Hepatocyte (in vitro differentiated cells): ENCODE measurements at regions not wholly inside any gene's neighbourhood (a gene's known extent, or its start where the extent isn't known, plus 50 kb on each side); places are given as distances from the start of the nearest gene placed in this dataset.

Source experiments
- DNase-seq: peaks from one replicate; pipeline ENCODE4 v3.0.0-alpha.2; 2016; ENCODE audit warnings: low spot score
- H2AFZ ChIP-seq: fragments of 200-600 bp; sonication (generic); 2 replicates; pipeline ENCODE4 v1.6.0; 2016; ENCODE audit warnings: antibody characterized with exemption, mild to moderate bottlenecking
- H3K27ac ChIP-seq: fragments of 200-600 bp; sonication (generic); 2 replicates; pipeline ENCODE4 v1.5.1; 2016; ENCODE audit warnings: mild to moderate bottlenecking
- H3K27me3 ChIP-seq: fragments of 200-600 bp; sonication (generic); 2 replicates; pipeline ENCODE4 v1.6.1; 2016
- H3K36me3 ChIP-seq: fragments of 200-600 bp; sonication (generic); replicated peaks from 2 replicates; pipeline ENCODE4 v1.5.1; 2016; ENCODE audit warnings: low read depth; ENCODE audit not compliant: insufficient read depth
- H3K4me1 ChIP-seq: fragments of 200-600 bp; sonication (generic); 2 replicates; pipeline ENCODE4 v1.5.1; 2016; ENCODE audit warnings: mild to moderate bottlenecking, moderate library complexity; ENCODE audit not compliant: insufficient read depth
- H3K4me2 ChIP-seq: fragments of 200-600 bp; sonication (generic); 2 replicates; pipeline ENCODE4 v1.6.0; 2016
- H3K4me3 ChIP-seq: fragments of 200-600 bp; sonication (generic); 2 replicates; pipeline ENCODE4 v1.5.1; 2016; ENCODE audit warnings: mild to moderate bottlenecking
- H3K79me2 ChIP-seq: fragments of 200-600 bp; sonication (generic); 2 replicates; pipeline ENCODE4 v1.6.0; 2017; ENCODE audit warnings: mild to moderate bottlenecking
- H3K9me2 ChIP-seq: fragments of 200-600 bp; sonication (generic); replicated peaks from 2 replicates; pipeline ENCODE4 v1.6.0; 2017; ENCODE audit warnings: mild to moderate bottlenecking; ENCODE audit not compliant: insufficient read depth
- H3K9me3 ChIP-seq: fragments of 200-600 bp; sonication (generic); 2 replicates; pipeline ENCODE4 v1.5.1; 2016; ENCODE audit warnings: low read depth, mild to moderate bottlenecking
- H4K20me1 ChIP-seq: fragments of 200-600 bp; sonication (generic); 2 replicates; pipeline ENCODE4 v1.6.0; 2016; ENCODE audit warnings: mild to moderate bottlenecking; ENCODE audit not compliant: insufficient read depth, poor library complexity, severe bottlenecking
- EZH2 ChIP-seq: fragments of 200-600 bp; sonication (generic); IDR thresholded peaks from 2 replicates; pipeline ENCODE4 v1.6.1; 2016; ENCODE audit warnings: antibody characterized with exemption, mild to moderate bottlenecking, borderline replicate concordance
- EZH2phosphoT487 ChIP-seq: fragments of 200-600 bp; sonication (generic); IDR thresholded peaks from one replicate; pipeline ENCODE4 v1.6.1; 2018; ENCODE audit warnings: antibody characterized with exemption, mild to moderate bottlenecking, low read depth, moderate library complexity; ENCODE audit not compliant: unreplicated experiment, severe bottlenecking
- WGBS: methylation state at CpG from one replicate; pipeline ENCODE4 v1.1.6; 2016; ENCODE audit warnings: low lambda C conversion rate; ENCODE audit errors: missing lambda C conversion rate; 5-methylcytosine and 5-hydroxymethylcytosine counted together
- TF ChIP-seq, protein P1 (sequence below): fragments of 200-600 bp; sonication (generic); IDR thresholded peaks from 2 replicates; pipeline ENCODE4 v1.5.1; 2016; ENCODE audit warnings: antibody characterized with exemption, mild to moderate bottlenecking; ENCODE audit not compliant: poor library complexity

DNA sequence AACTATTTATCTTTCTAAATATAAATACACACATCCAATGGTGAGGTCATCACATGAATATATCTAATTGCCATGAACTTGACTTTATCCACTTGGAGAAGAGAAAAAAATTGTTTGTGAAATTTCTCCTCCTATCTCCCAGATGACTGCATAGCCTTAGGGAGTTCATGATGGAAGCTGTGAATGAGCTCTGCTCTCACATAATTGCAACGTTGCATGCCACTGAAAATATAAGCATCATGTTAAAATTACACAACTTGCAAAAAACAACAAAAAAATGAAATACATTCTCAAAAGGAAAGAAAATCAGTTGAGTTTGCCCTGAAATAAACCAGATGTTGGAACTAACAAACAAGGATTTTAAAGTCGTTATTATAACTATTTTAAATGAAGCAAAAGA lies 50.6 kb upstream of the OSR1 start:
- Histone ChIP-seq H4K20me1 (no peaks in the 10 kb centered on the region), H3K4me2 (no peak overlapping the region), H3K4me1 (no peaks in the 10 kb centered on the region), H3K79me2 (no peaks in the 10 kb centered on the region), H3K9me2 (no peaks in the 10 kb centered on the region), H3K4me3 (no peak overlapping the region), H3K27ac (no peak overlapping the region), H3K36me3 (no peaks in the 10 kb centered on the region), H2AFZ (no peak overlapping the region), H3K9me3 (no peaks in the 10 kb centered on the region), H3K27me3 (no peaks in the 10 kb centered on the region)
- no peak for DNase-seq
- TF ChIP-seq EZH2phosphoT487 (no peak), EZH2 (no peak)
- TF ChIP-seq, protein P1, sequence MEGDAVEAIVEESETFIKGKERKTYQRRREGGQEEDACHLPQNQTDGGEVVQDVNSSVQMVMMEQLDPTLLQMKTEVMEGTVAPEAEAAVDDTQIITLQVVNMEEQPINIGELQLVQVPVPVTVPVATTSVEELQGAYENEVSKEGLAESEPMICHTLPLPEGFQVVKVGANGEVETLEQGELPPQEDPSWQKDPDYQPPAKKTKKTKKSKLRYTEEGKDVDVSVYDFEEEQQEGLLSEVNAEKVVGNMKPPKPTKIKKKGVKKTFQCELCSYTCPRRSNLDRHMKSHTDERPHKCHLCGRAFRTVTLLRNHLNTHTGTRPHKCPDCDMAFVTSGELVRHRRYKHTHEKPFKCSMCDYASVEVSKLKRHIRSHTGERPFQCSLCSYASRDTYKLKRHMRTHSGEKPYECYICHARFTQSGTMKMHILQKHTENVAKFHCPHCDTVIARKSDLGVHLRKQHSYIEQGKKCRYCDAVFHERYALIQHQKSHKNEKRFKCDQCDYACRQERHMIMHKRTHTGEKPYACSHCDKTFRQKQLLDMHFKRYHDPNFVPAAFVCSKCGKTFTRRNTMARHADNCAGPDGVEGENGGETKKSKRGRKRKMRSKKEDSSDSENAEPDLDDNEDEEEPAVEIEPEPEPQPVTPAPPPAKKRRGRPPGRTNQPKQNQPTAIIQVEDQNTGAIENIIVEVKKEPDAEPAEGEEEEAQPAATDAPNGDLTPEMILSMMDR: no peak
- 60% methylated on average over 2 of the region's 2 CpGs for WGBS

DNA sequence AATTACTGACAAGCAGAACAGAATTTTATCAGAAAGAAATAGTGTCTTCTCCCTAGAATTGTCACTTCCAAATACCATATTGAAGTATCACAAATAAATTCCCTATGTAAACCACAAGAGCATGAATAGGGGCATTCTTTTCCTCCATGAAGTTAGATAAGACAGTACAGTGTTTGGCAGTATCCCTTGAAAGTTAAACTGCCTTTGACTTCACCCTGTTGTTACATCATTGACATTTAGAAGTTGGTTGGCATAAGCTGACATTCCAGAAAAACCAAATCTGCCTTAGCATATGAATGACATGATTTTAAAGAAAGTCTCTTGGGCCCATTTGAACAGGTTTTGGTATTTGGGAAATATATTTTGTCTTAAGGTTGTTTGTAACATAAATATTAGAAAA lies 50.2 kb upstream of the OSR1 start:
- Histone ChIP-seq H3K9me2 (no peaks in the 10 kb centered on the region), H3K4me2 (no peak overlapping the region), H4K20me1 (no peaks in the 10 kb centered on the region), H2AFZ (no peak overlapping the region), H3K27me3 (no peaks in the 10 kb centered on the region), H3K4me1 (no peaks in the 10 kb centered on the region), H3K4me3 (no peak overlapping the region), H3K36me3 (no peaks in the 10 kb centered on the region), H3K79me2 (no peaks in the 10 kb centered on the region), H3K9me3 (no peaks in the 10 kb centered on the region), H3K27ac (no peak overlapping the region)
- TF ChIP-seq EZH2phosphoT487: no peak
- TF ChIP-seq EZH2: no peak
- TF ChIP-seq, protein P1: no peak
- no peak for DNase-seq
